HCT116 (cell line): ENCODE measurements at regions not wholly inside any gene's neighbourhood (a gene's known extent, or its start where the extent isn't known, plus 50 kb on each side); places are given as distances from the start of the nearest gene placed in this dataset.

ENCODE experiments used
- ATAC-seq: fragments of 200-7000 bp; cut with Tn5 transposase; 2 replicates; pipeline ENCODE4 v1.9.1; 2020; ENCODE audit warnings: mild to moderate bottlenecking, moderate library complexity
- BruUV-seq: library from RNA; stranded (reverse); fragments of 400-500 nt; replicated peaks from 2 replicates; lab custom pipeline; 2021; lab: Mats Ljungman, UMichigan
- CTCF ChIA-PET: fragments of 300-600 bp; sonication (Branson Sonifier 250); formaldehyde crosslinking; loops from one replicate; lab custom pipeline; 2021; ENCODE audit warnings: antibody characterized with exemption; lab: Charles Lee
- POLR2A ChIA-PET: fragments of 300-600, 350-600 bp; sonication (Branson Sonifier 250); formaldehyde crosslinking; loops from one replicate; lab custom pipeline; 2021; ENCODE audit warnings: antibody characterized with exemption; lab: Charles Lee
- RAD21 ChIA-PET, 2 experiments: fragments of 300-600 bp; sonication (Branson Sonifier 250); formaldehyde crosslinking; loops; one replicate each; lab custom pipeline; 2023; ENCODE audit warnings: low total read pairs in 2 of 2; ENCODE audit not compliant: uncharacterized antibody in 2 of 2, unreplicated experiment in 2 of 2, low non-redundant PET in 1 of 2; lab: Charles Lee
- DNase-seq: peaks from one replicate; pipeline ENCODE4 v3.0.0-alpha.2; 2010; ENCODE audit warnings: low read depth, low spot score
- H2AFZ ChIP-seq: fragments of 200-600 bp; shearing (Covaris generic), sonication (generic); 2 replicates; pipeline ENCODE4 v1.6.1; 2017; ENCODE audit warnings: low read depth, mixed run types, mixed read lengths, antibody characterized with exemption, low read length; ENCODE audit not compliant: poor library complexity, severe bottlenecking
- H3K27ac ChIP-seq: 2 replicates; pipeline ENCODE4 v1.5.1; 2012; ENCODE audit warnings: low read depth, low read length
- H3K27me3 ChIP-seq: fragments of 200-600 bp; sonication (generic); 2 replicates; pipeline ENCODE4 v1.6.1; 2016; ENCODE audit warnings: mixed run types, low read length, mixed read lengths; ENCODE audit not compliant: insufficient read depth
- H3K36me3 ChIP-seq, 2 experiments: fragments of 200-500 bp in 1 of 2; fragments of 200-600 bp in 1 of 2; sonication (Bioruptor generic) in 1 of 2; sonication (generic) in 1 of 2; 2 replicates each; pipeline versions ENCODE4 v1.5.1 to v1.6.1; 2014 to 2016; ENCODE audit warnings: low read length in 2 of 2, inconsistent platforms in 1 of 2, mixed read lengths in 1 of 2, mixed run types in 1 of 2; ENCODE audit not compliant: insufficient read depth in 2 of 2, control insufficient read depth in 1 of 2
- H3K4me1 ChIP-seq, 2 experiments: fragments of 200-600 bp in 1 of 2; sonication (generic) in 1 of 2; 2 replicates each; pipeline versions ENCODE4 v1.5.1 to v1.6.1; 2012 to 2017; ENCODE audit warnings: low read length in 2 of 2, inconsistent platforms in 1 of 2, mild to moderate bottlenecking in 1 of 2, mixed read lengths in 1 of 2, mixed run types in 1 of 2, moderate library complexity in 1 of 2; ENCODE audit not compliant: insufficient read depth in 2 of 2, control insufficient read depth in 1 of 2
- H3K4me2 ChIP-seq: fragments of 200-600 bp; sonication (generic); 2 replicates; pipeline ENCODE4 v1.6.1; 2017; ENCODE audit warnings: mixed run types, low read length, mixed read lengths
- H3K4me3 ChIP-seq, 2 experiments: fragments of 200-600 bp in 1 of 2; sonication (generic) in 1 of 2; replicated peaks in 1 of 2; 2 replicates each; pipeline ENCODE4 v1.5.1; 2011 to 2016; ENCODE audit warnings: low read length in 2 of 2, control low read depth in 1 of 2, low read depth in 1 of 2, mild to moderate bottlenecking in 1 of 2, mixed read lengths in 1 of 2, mixed run types in 1 of 2
- H3K79me2 ChIP-seq: fragments of 200-600 bp; sonication (generic); 2 replicates; pipeline ENCODE4 v1.6.1; 2017; ENCODE audit warnings: mild to moderate bottlenecking, mixed run types, low read length, moderate library complexity, mixed read lengths; ENCODE audit not compliant: insufficient read depth
- H3K9ac ChIP-seq: fragments of 200-600 bp; sonication (generic); 2 replicates; pipeline ENCODE4 v1.6.1; 2016; ENCODE audit warnings: low read length, mixed read lengths
- H3K9me2 ChIP-seq: fragments of 200-600 bp; sonication (generic), shearing (Covaris generic); 2 replicates; pipeline ENCODE4 v1.6.1; 2017; ENCODE audit warnings: mixed run types, mild to moderate bottlenecking, moderate library complexity; ENCODE audit not compliant: insufficient read depth
- H3K9me3 ChIP-seq, 2 experiments: fragments of 200-500 bp in 1 of 2; fragments of 200-600 bp in 1 of 2; sonication (Bioruptor generic) in 1 of 2; sonication (generic) in 1 of 2; 2 replicates each; pipeline ENCODE4 v1.6.1; 2014 to 2017; ENCODE audit warnings: low read length in 2 of 2, mixed read lengths in 2 of 2, inconsistent platforms in 1 of 2, low read depth in 1 of 2, mild to moderate bottlenecking in 1 of 2, mixed run types in 1 of 2, moderate library complexity in 1 of 2; ENCODE audit not compliant: control insufficient read depth in 1 of 2, insufficient read depth in 1 of 2
- H4K20me1 ChIP-seq: fragments of 200-600 bp; sonication (generic), shearing (Covaris generic); 2 replicates; pipeline ENCODE4 v1.6.1; 2017; ENCODE audit warnings: mixed run types, mild to moderate bottlenecking, moderate library complexity; ENCODE audit not compliant: insufficient read depth
- ATF3 ChIP-seq: IDR thresholded peaks from 2 replicates; pipeline ENCODE4 v1.6.1; 2012
- CEBPB ChIP-seq: IDR thresholded peaks from 2 replicates; pipeline ENCODE4 v1.6.1; 2012; ENCODE audit warnings: low read depth
- CTCF ChIP-seq, 3 experiments: fragments of 200-600 bp in 1 of 3; sonication (generic) in 1 of 3; IDR thresholded peaks in 2 of 3; conservative IDR thresholded peaks in 1 of 3; 2 replicates each; pipeline ENCODE4 v1.5.1; 2012 to 2017; ENCODE audit warnings: low read depth in 2 of 3, low read length in 2 of 3, antibody characterized with exemption in 1 of 3, borderline replicate concordance in 1 of 3, control low read depth in 1 of 3, mild to moderate bottlenecking in 1 of 3, mixed read lengths in 1 of 3, mixed run types in 1 of 3, moderate library complexity in 1 of 3; ENCODE audit not compliant: insufficient read depth in 1 of 3
- EGR1 ChIP-seq: IDR thresholded peaks from 2 replicates; pipeline ENCODE4 v1.6.1; 2012; ENCODE audit warnings: low read depth
- ELF1 ChIP-seq: IDR thresholded peaks from 2 replicates; pipeline ENCODE4 v1.6.1; 2012; ENCODE audit warnings: low read depth, borderline replicate concordance
- EZH2phosphoT487 ChIP-seq: fragments of 200-600 bp; IDR thresholded peaks from 2 replicates; pipeline ENCODE4 v1.6.1; 2018; ENCODE audit warnings: antibody characterized with exemption, borderline replicate concordance
- JUND ChIP-seq: IDR thresholded peaks from 2 replicates; pipeline ENCODE4 v1.6.1; 2012
- RAD21 ChIP-seq: IDR thresholded peaks from 2 replicates; pipeline ENCODE4 v1.6.1; 2012; ENCODE audit warnings: low read depth, mild to moderate bottlenecking
- REST ChIP-seq: IDR thresholded peaks from 2 replicates; pipeline ENCODE4 v1.6.1; 2012; ENCODE audit warnings: low read depth
- SP1 ChIP-seq: IDR thresholded peaks from 2 replicates; pipeline ENCODE4 v1.6.1; 2012; ENCODE audit warnings: low read depth
- YY1 ChIP-seq: IDR thresholded peaks from 2 replicates; pipeline ENCODE4 v1.6.1; 2011; ENCODE audit warnings: low read length, low read depth, moderate library complexity, mild to moderate bottlenecking; ENCODE audit not compliant: insufficient replicate concordance; ENCODE audit errors: extremely low read depth
- ZBTB33 ChIP-seq: IDR thresholded peaks from 2 replicates; pipeline ENCODE4 v1.6.1; 2011; ENCODE audit warnings: mild to moderate bottlenecking, low read length, moderate library complexity; ENCODE audit not compliant: insufficient replicate concordance; ENCODE audit errors: extremely low read depth
- ZNF274 ChIP-seq: fragments of 200-500 bp; sonication (Bioruptor generic); IDR thresholded peaks from 2 replicates; pipeline ENCODE4 v1.6.1; 2014; ENCODE audit warnings: mild to moderate bottlenecking, low read depth, low read length, inconsistent platforms
- intact Hi-C: fragments of 100-400 bp; cut with micrococcal nuclease; formaldehyde crosslinking; loops from 2 replicates; pipeline ENCODE4 v1.10.0; 2022

GRCh38 chr20:16806061-16806460 lies 57.9 kb downstream of the OTOR start:
- Histone ChIP-seq H3K36me3 (no peaks in the 10 kb centered on the region), H3K27ac (no peak overlapping the region), H4K20me1 (no peaks in the 10 kb centered on the region), H3K9ac (no peak overlapping the region), H3K27me3 (peaks cover 42% of the 10 kb centered on the region), H3K9me2 (no peaks in the 10 kb centered on the region), H3K79me2 (no peaks in the 10 kb centered on the region), H3K4me2 (no peak overlapping the region), H3K4me1 (no peaks in the 10 kb centered on the region), H2AFZ (no peak overlapping the region), H3K9me3 (no peaks in the 10 kb centered on the region), H3K4me3 (no peak overlapping the region)
- ChIA-PET RAD21 (no interaction called here), POLR2A (no interaction called here), CTCF (interaction anchor here (2.2 kb wide), 1 partner anchor 15 kb away, joined by 12 read pairs; no protein-coding TSS in a partner anchor)
- intact Hi-C loops: no loop called here
- DNase-seq (no peak), ATAC-seq (no peak)
- no TSS peak for BruUV-seq
- TF ChIP-seq ZNF274 (no peak), JUND (no peak), SP1 (no peak), YY1 (no peak)

- RAD21 ChIA-PET: no interaction called here
- H3K27me3 ChIP-seq: peaks cover 42% of the 10 kb centered on the region
- TF ChIP-seq ATF3 (no peak), CTCF (IDR thresholded peaks at IDR 0.05 in 2 of 3, conservative IDR thresholded peaks at IDR 0.05 in 1 of 3; ENCODE audit: borderline replicate concordance in 1 of 3, insufficient read depth in 1 of 3, low read depth in 2 of 3, low read length in 2 of 3) (no peak), CEBPB (no peak), EGR1 (no peak), JUND (no peak), REST (no peak), RAD21 (no peak), EZH2phosphoT487 (no peak), ELF1 (no peak), ZBTB33 (no peak)
These were observed 58.7 kb downstream of the OTOR start for GRCh38 chr20:16806886-16807285.

More at GRCh38 chr20:16806886-16807285, 58.7 kb downstream of the OTOR start:
- ATAC-seq (no peak), DNase-seq (no peak)
- H3K4me1 ChIP-seq: no peaks in the 10 kb centered on the region
- H3K4me3 ChIP-seq: no peak overlapping the region
- H3K9me2 ChIP-seq: no peaks in the 10 kb centered on the region
- ChIA-PET POLR2A (no interaction called here), CTCF (interaction anchor here (2.2 kb wide), 1 partner anchor 15 kb away, joined by 12 read pairs; no protein-coding TSS in a partner anchor)
- no peak overlapping the region for H3K27ac ChIP-seq
- no peak overlapping the region for H3K4me2 ChIP-seq
- no peak overlapping the region for H3K9ac ChIP-seq
- BruUV-seq: no TSS peak
- H4K20me1 ChIP-seq: no peaks in the 10 kb centered on the region
- H3K79me2 ChIP-seq: no peaks in the 10 kb centered on the region
- no peaks in the 10 kb centered on the region for H3K9me3 ChIP-seq
- intact Hi-C loops: no loop called here
- H2AFZ ChIP-seq: no peak overlapping the region
- H3K36me3 ChIP-seq: no peaks in the 10 kb centered on the region
